H9 (cell line): ENCODE measurements at regions not wholly inside any gene's neighbourhood (a gene's known extent, or its start where the extent isn't known, plus 50 kb on each side); places are given as distances from the start of the nearest gene placed in this dataset.

Experiments
- DNase-seq: peaks from one replicate; pipeline ENCODE4 v3.0.0-alpha.2; 2017
- H2AFZ ChIP-seq: one replicate; pipeline ENCODE4 v1.6.1; 2013; ENCODE audit warnings: mild to moderate bottlenecking, low read length, control low read depth, moderate library complexity
- H2AK5ac ChIP-seq: 2 replicates; pipeline ENCODE4 v1.6.1; 2013; ENCODE audit warnings: low read length, control low read depth, mixed read lengths; ENCODE audit not compliant: insufficient read length
- H2BK120ac ChIP-seq: one replicate; pipeline ENCODE4 v1.6.1; 2013; ENCODE audit warnings: low read depth, mild to moderate bottlenecking, low read length, control low read depth, inconsistent platforms; ENCODE audit not compliant: poor library complexity, severe bottlenecking
- H2BK12ac ChIP-seq: 2 replicates; pipeline ENCODE4 v1.6.1; 2013; ENCODE audit warnings: low read length, control low read depth, mixed read lengths, low read depth; ENCODE audit not compliant: insufficient read length
- H2BK15ac ChIP-seq: 2 replicates; pipeline ENCODE4 v1.6.1; 2013; ENCODE audit warnings: low read depth, low read length, control low read depth
- H2BK20ac ChIP-seq: one replicate; pipeline ENCODE4 v1.6.1; 2013; ENCODE audit warnings: low read depth, mild to moderate bottlenecking, low read length, control low read depth, inconsistent platforms; ENCODE audit not compliant: poor library complexity, severe bottlenecking
- H2BK5ac ChIP-seq: 2 replicates; pipeline ENCODE4 v1.6.1; 2013; ENCODE audit warnings: low read length, control low read depth, mixed read lengths; ENCODE audit not compliant: insufficient read length
- H3K14ac ChIP-seq: 2 replicates; pipeline ENCODE4 v1.6.1; 2013; ENCODE audit warnings: low read length, control low read depth; ENCODE audit not compliant: insufficient read depth
- H3K18ac ChIP-seq: 2 replicates; pipeline ENCODE4 v1.6.1; 2013; ENCODE audit warnings: low read depth, mild to moderate bottlenecking, mixed read lengths, low read length, control low read depth; ENCODE audit not compliant: insufficient read length
- H3K23ac ChIP-seq: 2 replicates; pipeline ENCODE4 v1.6.1; 2013; ENCODE audit warnings: low read length, control low read depth, mixed read lengths, low read depth; ENCODE audit not compliant: insufficient read length
- H3K23me2 ChIP-seq: 2 replicates; pipeline ENCODE4 v1.6.1; 2013; ENCODE audit warnings: low read depth, mild to moderate bottlenecking, mixed read lengths, low read length, control low read depth; ENCODE audit not compliant: insufficient read length, poor library complexity, severe bottlenecking
- H3K27ac ChIP-seq: 2 replicates; pipeline ENCODE4 v1.5.1; 2013; ENCODE audit warnings: low read length, control low read depth, mixed read lengths, low read depth; ENCODE audit not compliant: insufficient read length
- H3K27me3 ChIP-seq: 2 replicates; pipeline ENCODE4 v1.6.1; 2013; ENCODE audit warnings: low read length, control low read depth, inconsistent platforms; ENCODE audit not compliant: insufficient read depth
- H3K4ac ChIP-seq: 2 replicates; pipeline ENCODE4 v1.6.1; 2013; ENCODE audit warnings: low read depth, mild to moderate bottlenecking, control low read depth, inconsistent platforms, low read length, moderate library complexity
- H3K4me1 ChIP-seq: 2 replicates; pipeline ENCODE4 v1.6.1; 2013; ENCODE audit warnings: low read length, control low read depth, inconsistent platforms; ENCODE audit not compliant: insufficient read depth
- H3K4me2 ChIP-seq: 2 replicates; pipeline ENCODE4 v1.6.1; 2013; ENCODE audit warnings: low read length, control low read depth, mixed read lengths; ENCODE audit not compliant: insufficient read length, insufficient read depth
- H3K56ac ChIP-seq: 2 replicates; pipeline ENCODE4 v1.6.1; 2013; ENCODE audit warnings: low read depth, mild to moderate bottlenecking, mixed read lengths, low read length, control low read depth; ENCODE audit not compliant: insufficient read length
- H3K79me1 ChIP-seq: 2 replicates; pipeline ENCODE4 v1.6.1; 2013; ENCODE audit warnings: low read depth, mild to moderate bottlenecking, moderate library complexity, low read length, control low read depth, inconsistent platforms; ENCODE audit not compliant: insufficient read depth, poor library complexity, severe bottlenecking
- H3K79me2 ChIP-seq: 2 replicates; pipeline ENCODE4 v1.6.1; 2013; ENCODE audit warnings: low read length, control low read depth, inconsistent platforms; ENCODE audit not compliant: insufficient read depth
- H3K9ac ChIP-seq: 2 replicates; pipeline ENCODE4 v1.6.1; 2013; ENCODE audit warnings: low read length, control low read depth, mixed read lengths; ENCODE audit not compliant: insufficient read length; ENCODE audit errors: extremely low read depth
- H3K9me3 ChIP-seq: one replicate; pipeline ENCODE4 v1.6.1; 2013; ENCODE audit warnings: low read depth, low read length, inconsistent platforms; ENCODE audit not compliant: control insufficient read depth
- H3T11ph ChIP-seq: one replicate; pipeline ENCODE4 v1.6.1; 2013; ENCODE audit warnings: mild to moderate bottlenecking, low read length, control low read depth, inconsistent platforms
- H4K20me1 ChIP-seq: one replicate; pipeline ENCODE4 v1.6.1; 2013; ENCODE audit not compliant: control insufficient read depth, insufficient read length, insufficient read depth
- H4K5ac ChIP-seq: 2 replicates; pipeline ENCODE4 v1.6.1; 2013; ENCODE audit warnings: low read depth, mild to moderate bottlenecking, mixed read lengths, low read length, control low read depth; ENCODE audit not compliant: insufficient read length
- H4K8ac ChIP-seq: replicated peaks from 2 replicates; pipeline ENCODE4 v1.6.1; 2013; ENCODE audit warnings: low read length, control low read depth, mixed read lengths, low read depth; ENCODE audit not compliant: insufficient read length
- H4K91ac ChIP-seq: 2 replicates; pipeline ENCODE4 v1.6.1; 2013; ENCODE audit warnings: low read depth, mild to moderate bottlenecking, moderate library complexity, mixed read lengths, low read length, control low read depth; ENCODE audit not compliant: insufficient read length
- H3K27ac Mint-ChIP-seq, 3 experiments: 2 replicates in 2 of 3; 3 replicates in 1 of 3; pipeline ENCODE4 v1.8.0; 2020 to 2021; ENCODE audit warnings: mixed read lengths in 3 of 3, mild to moderate bottlenecking in 1 of 3, moderate library complexity in 1 of 3
- H3K27me3 Mint-ChIP-seq: 2 replicates; pipeline ENCODE4 v1.8.0; 2021; ENCODE audit warnings: low read depth, mild to moderate bottlenecking, moderate library complexity, mixed read lengths
- H3K36me3 Mint-ChIP-seq, 3 experiments: 2 replicates in 2 of 3; 3 replicates in 1 of 3; pipeline ENCODE4 v1.8.0; 2020 to 2021; ENCODE audit warnings: low read depth in 3 of 3, mixed read lengths in 3 of 3; ENCODE audit not compliant: insufficient read depth in 1 of 3
- H3K4me1 Mint-ChIP-seq, 2 experiments: 2 replicates each; pipeline ENCODE4 v1.8.0; 2020; ENCODE audit warnings: mixed read lengths in 2 of 2
- H3K4me3 Mint-ChIP-seq, 2 experiments: 2 replicates in 1 of 2; 3 replicates in 1 of 2; pipeline ENCODE4 v1.8.0; 2020 to 2021; ENCODE audit warnings: mild to moderate bottlenecking in 2 of 2, mixed read lengths in 2 of 2, moderate library complexity in 1 of 2
- H3K9me3 Mint-ChIP-seq, 2 experiments: 2 replicates in 1 of 2; 3 replicates in 1 of 2; pipeline ENCODE4 v1.8.0; 2020; ENCODE audit warnings: mild to moderate bottlenecking in 2 of 2, mixed read lengths in 2 of 2, moderate library complexity in 1 of 2
- CTCF ChIP-seq: fragments of 200-600 bp; sonication (generic); conservative IDR thresholded peaks from 3 replicates; pipeline ENCODE4 v1.8.0; 2021; ENCODE audit warnings: antibody characterized with exemption, mild to moderate bottlenecking
- WGBS: extraction: QIAGEN DNeasy Blood & Tissue Kit; methylation state at CpG from one replicate; pipeline ENCODE4 v1.1.7; 2013; ENCODE audit warnings: missing lambda C conversion rate, low lambda C conversion rate, mixed read lengths; ENCODE audit not compliant: insufficient read length; ENCODE audit errors: extremely low coverage; 5-methylcytosine and 5-hydroxymethylcytosine counted together

- Histone ChIP-seq H3K18ac (no peak overlapping the region), H3K56ac (no peak overlapping the region), H2BK12ac (no peak overlapping the region), H3K79me1 (no peaks in the 10 kb centered on the region), H3K9ac (no peak overlapping the region), H4K8ac (no peak overlapping the region), H2AK5ac (no peak overlapping the region), H3K9me3 (peaks cover 29% of the 10 kb centered on the region), H2BK20ac (no peak overlapping the region), H3K4me1 (no peaks in the 10 kb centered on the region), H3K79me2 (no peaks in the 10 kb centered on the region), H3T11ph (no peak overlapping the region), H3K27me3 (no peaks in the 10 kb centered on the region), H4K20me1 (no peaks in the 10 kb centered on the region), H4K91ac (no peak overlapping the region), H3K4me2 (no peak overlapping the region), H4K5ac (no peak overlapping the region), H3K14ac (no peak overlapping the region), H3K27ac (no peak overlapping the region), H3K23me2 (no peaks in the 10 kb centered on the region), H2BK15ac (no peak overlapping the region), H3K4ac (no peak overlapping the region), H3K23ac (no peak overlapping the region), H2BK5ac (no peak overlapping the region), H2AFZ (no peak overlapping the region), H2BK120ac (no peak overlapping the region)
- Mint-ChIP-seq H3K27ac (no peak overlapping the region), H3K36me3 (peaks cover 0 to 18% (median 1%) of the 10 kb centered on the region in 3 experiments; a peak in 3 of 7 replicates), H3K27me3 (no peaks in the 10 kb centered on the region), H3K9me3 (peaks cover 63 to 68% of the 10 kb centered on the region in 2 experiments), H3K4me3 (no peak overlapping the region), H3K4me1 (no peaks in the 10 kb centered on the region)
- no CpG with 5 or more reads among the region's 2 CpGs for WGBS
- no peak for DNase-seq
- TF ChIP-seq CTCF, result no peak
Measured at GRCh38 chr17:27106347-27106981, 187.4 kb upstream of the WSB1 start.
